Stimulated activated CD4-positive, alpha-beta T cell treated with anti-CD3 and anti-CD28 coated beads, Interleukin-4, amount 100 ng/mL, for 1 hour (primary cell): ENCODE measurements at regions not wholly inside any gene's neighbourhood (a gene's known extent, or its start where the extent isn't known, plus 50 kb on each side); places are given as distances from the start of the nearest gene placed in this dataset.
"Not testable (repeated sequence)": the region's sequence is repeated elsewhere in the genome, so short reads cannot be mapped to it uniquely, and the experiment has no call there.

ENCODE experiments used
- DNase-seq: peaks from one replicate; pipeline ENCODE4 v3.0.0-alpha.2; 2020

- DNase-seq = no peak
Measured at GRCh38 chr4:159673221-159673620, 570.3 kb downstream of the RAPGEF2 start.

DNA sequence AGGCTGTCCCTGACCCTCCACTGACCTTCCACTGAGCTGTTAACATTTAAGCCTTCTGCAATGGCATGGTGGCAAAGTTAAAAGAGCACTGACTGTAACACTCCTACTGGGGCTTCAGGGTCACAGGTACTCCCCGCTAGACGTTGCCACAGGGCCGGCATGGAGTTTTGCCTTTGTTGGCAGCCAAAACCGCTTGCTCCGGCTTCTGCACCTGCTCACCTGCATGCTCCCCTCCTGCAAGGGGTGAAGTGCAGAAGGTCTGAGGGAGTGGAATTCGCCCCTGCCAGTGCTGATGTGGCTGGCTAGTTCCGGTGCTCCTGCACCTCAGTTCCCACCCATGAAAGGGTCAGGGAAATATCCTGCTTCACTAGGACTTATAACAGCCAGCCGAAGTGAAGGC is 571.4 kb downstream of the RAPGEF2 start:
- no peak for DNase-seq

DNA sequence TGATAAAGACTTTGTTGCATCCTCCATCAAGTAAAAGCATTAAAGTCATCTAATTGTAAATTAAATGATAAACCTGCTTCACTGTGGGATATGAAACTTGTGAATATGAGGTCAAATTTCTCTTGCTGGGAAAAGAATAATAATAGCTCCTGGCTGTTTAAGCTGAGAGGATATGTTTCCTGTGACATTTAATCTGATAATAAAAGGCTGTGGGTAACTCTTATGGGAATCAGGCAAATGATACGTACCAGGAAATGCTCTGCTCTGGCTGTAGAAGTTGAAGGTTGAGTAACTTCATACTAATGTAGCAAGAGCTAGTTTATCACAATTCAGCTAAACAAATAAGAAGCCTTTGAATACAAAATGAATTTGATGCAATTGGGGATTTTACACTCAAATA is 574.6 kb downstream of the RAPGEF2 start:
- no peak for DNase-seq

- no peak for DNase-seq
Measured at GRCh38 chr4:159682996-159683395, 580.1 kb downstream of the RAPGEF2 start.

DNA sequence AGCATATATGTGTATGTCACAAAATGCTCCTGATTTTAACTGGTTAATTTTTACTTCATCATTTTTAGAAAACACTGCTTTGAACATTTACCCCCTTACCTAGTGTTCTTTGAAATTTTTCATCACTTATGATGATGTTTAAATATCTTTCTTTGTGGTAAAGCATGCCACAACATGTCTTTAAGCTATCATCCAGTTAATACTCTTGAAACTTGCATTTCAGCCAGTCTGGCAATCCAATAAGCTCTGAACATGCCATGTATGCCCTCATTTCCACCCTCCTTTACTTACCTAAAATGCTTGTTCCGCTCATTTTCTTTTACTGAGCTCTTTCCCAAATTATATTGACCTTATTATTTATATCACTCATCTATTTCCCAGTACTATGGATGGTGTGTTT is 581.2 kb downstream of the RAPGEF2 start:
- no peak for DNase-seq

GRCh38 chr4:159685340-159686092 is 582.6 kb downstream of the RAPGEF2 start:
- DNase-seq = no peak

DNA sequence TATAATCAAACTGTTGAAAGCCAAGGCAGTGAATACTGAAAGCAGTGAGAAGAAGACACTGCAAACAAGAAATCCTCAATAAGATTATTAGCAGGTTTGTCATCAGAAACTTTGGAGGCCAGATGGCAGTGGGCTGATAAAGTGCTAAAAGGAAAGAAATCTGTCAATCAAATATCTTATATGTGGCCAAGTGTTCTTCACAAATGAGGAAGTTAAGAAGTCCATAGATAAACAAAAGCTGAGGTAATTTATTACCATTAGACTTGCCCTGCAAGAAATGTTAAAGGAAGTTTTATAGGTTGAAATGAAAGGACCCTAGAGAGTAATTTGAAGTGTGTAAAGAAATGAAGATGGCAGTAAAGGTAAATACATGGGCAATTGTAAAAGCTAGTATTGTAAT is 586.6 kb downstream of the RAPGEF2 start:
- no peak for DNase-seq

- DNase-seq = no peak
Measured at GRCh38 chr4:159697322-159698283, 594.7 kb downstream of the RAPGEF2 start.

DNA sequence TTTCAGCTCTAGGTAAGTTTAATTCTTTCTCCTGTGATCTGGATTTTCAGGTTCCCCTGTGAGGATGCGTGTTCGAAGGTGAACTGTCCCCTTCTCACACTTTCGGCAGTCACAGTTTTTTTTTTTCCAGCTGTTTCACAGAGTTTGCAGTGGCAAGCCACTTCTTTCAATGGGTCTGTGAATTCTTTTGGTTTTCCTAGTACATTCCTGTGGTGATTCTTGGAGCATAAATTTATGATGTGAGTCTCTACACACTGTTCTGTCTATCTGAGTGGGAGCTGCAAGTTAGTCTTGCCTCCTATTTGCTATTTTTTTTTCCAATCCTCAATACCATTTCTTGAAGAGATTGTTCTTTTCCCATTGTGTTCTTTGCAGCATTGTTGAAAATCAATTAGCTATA is 595.5 kb downstream of the RAPGEF2 start:
- no peak for DNase-seq

DNA sequence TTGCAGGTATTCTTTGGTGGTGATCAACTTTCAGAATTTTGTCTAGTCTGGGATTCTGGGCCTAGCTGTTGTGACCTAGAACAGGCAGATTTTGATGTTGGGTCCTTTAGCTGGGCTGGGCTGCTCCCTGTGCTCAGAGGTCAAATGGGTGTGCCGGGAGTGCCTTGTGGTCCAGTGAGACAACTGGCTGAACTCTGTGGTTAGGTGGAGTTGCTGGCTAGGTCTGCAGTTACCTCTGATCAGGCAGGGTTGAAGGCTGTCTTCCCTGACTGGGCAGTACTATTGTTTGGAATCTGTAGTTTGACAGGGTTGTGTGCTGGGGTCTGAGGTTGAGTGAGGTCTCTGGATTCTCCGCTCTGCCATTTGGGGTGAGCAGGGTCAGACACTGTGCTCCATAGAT is 599.3 kb downstream of the RAPGEF2 start:
- no peak for DNase-seq

- no peak for DNase-seq
Measured at GRCh38 chr4:159705334-159705733, 602.5 kb downstream of the RAPGEF2 start.

- DNase-seq = no peak
Measured at GRCh38 chr4:159706704-159707103, 603.8 kb downstream of the RAPGEF2 start.

DNA sequence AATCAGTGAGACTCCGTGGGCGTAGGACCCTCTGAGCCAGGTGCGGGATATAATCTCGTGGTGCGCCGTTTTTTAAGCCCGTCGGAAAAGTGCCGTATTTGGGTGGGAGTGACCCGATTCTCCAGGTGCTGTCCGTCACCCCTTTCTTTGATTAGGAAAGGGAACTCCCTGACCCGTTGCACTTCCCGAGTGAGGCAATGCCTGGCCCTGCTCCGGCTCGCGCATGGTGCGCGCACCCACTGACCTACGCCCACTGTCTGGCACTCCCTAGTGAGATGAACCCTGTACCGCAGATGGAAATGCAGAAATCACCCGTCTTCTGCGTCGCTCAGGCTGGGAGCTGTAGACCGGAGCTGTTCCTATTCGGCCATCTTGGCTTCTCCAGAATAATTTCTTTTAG is 612.3 kb downstream of the RAPGEF2 start:
- not testable (repeated sequence) for DNase-seq

DNA sequence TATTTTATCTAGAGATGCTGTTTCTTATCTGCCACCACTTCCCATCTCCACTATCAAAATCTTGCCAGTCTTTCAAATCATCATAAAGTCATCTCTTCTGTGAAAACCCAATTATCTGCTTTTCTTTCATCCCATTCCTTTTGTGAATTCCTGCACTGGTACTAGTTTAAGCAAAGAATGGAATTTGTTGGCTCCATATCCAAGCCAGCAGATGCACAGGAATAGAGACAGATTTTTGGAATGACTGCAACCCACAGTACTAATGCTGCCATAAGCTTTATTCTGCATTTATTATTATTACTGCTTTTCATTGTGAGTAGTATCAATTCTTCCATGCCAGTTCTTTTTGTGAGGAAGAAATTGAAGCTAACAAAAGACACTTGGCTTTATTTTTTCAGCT is 616.7 kb downstream of the RAPGEF2 start:
- DNase-seq = no peak

GRCh38 chr4:159722052-159722451 is 619.2 kb downstream of the RAPGEF2 start:
- no peak for DNase-seq

- no peak for DNase-seq
Measured at GRCh38 chr4:159722918-159723317, 620.0 kb downstream of the RAPGEF2 start.

GRCh38 chr4:159723341-159724048 is 620.6 kb downstream of the RAPGEF2 start:
- DNase-seq = no peak

GRCh38 chr4:159725571-159725970 is 622.7 kb downstream of the RAPGEF2 start:
- DNase-seq = no peak

- no peak for DNase-seq
Measured at GRCh38 chr4:159735281-159736207, 632.7 kb downstream of the RAPGEF2 start.

GRCh38 chr4:159736411-159736810 is 633.5 kb downstream of the RAPGEF2 start:
- DNase-seq = no peak

DNA sequence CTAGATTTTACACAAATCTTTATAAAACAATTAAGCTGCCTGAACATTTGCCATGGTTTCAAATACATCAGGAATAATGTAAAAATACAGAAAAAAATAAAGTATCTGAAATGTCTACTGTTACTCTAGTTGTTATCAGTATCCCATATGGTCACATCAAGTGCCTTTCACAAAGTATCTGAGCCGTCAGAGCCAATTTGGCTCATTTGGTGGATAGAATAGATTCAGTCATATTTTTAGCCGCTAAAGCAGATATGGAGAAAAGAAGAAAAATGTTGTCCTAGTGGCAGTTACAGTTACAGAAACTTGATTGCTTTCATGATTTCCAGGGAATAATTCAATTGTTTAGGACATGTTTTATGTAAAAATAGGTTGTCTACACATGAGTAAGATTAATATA is 641.1 kb downstream of the RAPGEF2 start:
- no peak for DNase-seq

DNA sequence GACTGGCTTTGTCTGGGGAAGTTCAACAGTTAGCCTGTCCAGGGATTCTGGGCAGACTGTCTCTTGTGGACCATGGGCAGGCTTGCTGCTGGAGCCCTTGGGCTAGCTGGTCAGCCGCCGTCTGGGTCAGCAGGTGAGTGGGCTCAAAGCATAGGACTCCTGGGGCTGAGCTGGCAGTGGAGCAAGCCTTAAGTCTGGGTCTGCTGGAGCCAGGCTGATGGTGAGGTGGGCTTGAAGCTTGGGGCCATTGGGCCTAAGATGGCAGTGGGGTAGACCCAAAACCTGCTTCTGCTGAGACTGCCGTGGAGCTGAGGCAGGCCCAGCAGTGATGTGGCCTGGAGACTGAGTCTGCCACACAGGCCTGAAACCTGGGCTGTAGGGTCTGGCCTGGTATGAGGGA is 645.1 kb downstream of the RAPGEF2 start:
- DNase-seq = no peak
